Keratinocyte (primary cell): ENCODE measurements at regions not wholly inside any gene's neighbourhood (a gene's known extent, or its start where the extent isn't known, plus 50 kb on each side); places are given as distances from the start of the nearest gene placed in this dataset.

ENCODE experiments used
- DNase-seq: peaks from one replicate; pipeline ENCODE4 v3.0.0-alpha.2; 2011; ENCODE audit warnings: low read depth, missing footprints, low spot score
- FAIRE-seq: peaks from 2 replicates; lab custom pipeline; 2011; peaks lifted over from hg19 to GRCh38; lab: Jason Lieb, UNC
- H2AFZ ChIP-seq: 2 replicates; pipeline ENCODE4 v1.6.0; 2012; ENCODE audit warnings: low read length, control low read depth, inconsistent platforms; ENCODE audit not compliant: control insufficient read depth
- H3K27ac ChIP-seq: 2 replicates; pipeline ENCODE4 v1.5.1; 2011; ENCODE audit warnings: low read length; ENCODE audit not compliant: control insufficient read depth, insufficient read depth
- H3K27me3 ChIP-seq: 3 replicates; pipeline ENCODE4 v1.6.0; 2011; ENCODE audit warnings: low read length; ENCODE audit not compliant: control insufficient read depth, insufficient read depth; ENCODE audit errors: extremely low read depth
- H3K36me3 ChIP-seq, 2 experiments: 2 replicates in 1 of 2; 3 replicates in 1 of 2; pipeline ENCODE4 v1.5.1; 2011; ENCODE audit warnings: low read length in 2 of 2, mild to moderate bottlenecking in 1 of 2; ENCODE audit not compliant: control insufficient read depth in 2 of 2, insufficient read depth in 2 of 2; ENCODE audit errors: extremely low read depth in 1 of 2
- H3K4me1 ChIP-seq: 3 replicates; pipeline ENCODE4 v1.5.1; 2011; ENCODE audit warnings: low read length; ENCODE audit not compliant: control insufficient read depth, insufficient read depth; ENCODE audit errors: extremely low read depth
- H3K4me2 ChIP-seq: 3 replicates; pipeline ENCODE4 v1.6.0; 2011; ENCODE audit warnings: low read depth, low read length; ENCODE audit not compliant: control insufficient read depth, insufficient read depth; ENCODE audit errors: extremely low read depth
- H3K4me3 ChIP-seq, 3 experiments: fragments of 200-600 bp in 1 of 3; sonication (generic) in 1 of 3; 2 replicates in 2 of 3; 3 replicates in 1 of 3; pipeline ENCODE4 v1.5.1; 2011 to 2016; ENCODE audit warnings: low read length in 3 of 3, mild to moderate bottlenecking in 3 of 3, control low read depth in 2 of 3, inconsistent platforms in 1 of 3, low read depth in 1 of 3, mixed read lengths in 1 of 3, mixed run types in 1 of 3, moderate library complexity in 1 of 3; ENCODE audit not compliant: control insufficient read depth in 2 of 3, insufficient read depth in 2 of 3; ENCODE audit errors: extremely low read depth in 1 of 3
- H3K79me2 ChIP-seq: 2 replicates; pipeline ENCODE4 v1.6.0; 2012; ENCODE audit warnings: low read length; ENCODE audit not compliant: control insufficient read depth, insufficient read depth
- H3K9ac ChIP-seq: 3 replicates; pipeline ENCODE4 v1.6.0; 2011; ENCODE audit warnings: low read length; ENCODE audit not compliant: control insufficient read depth, insufficient read depth; ENCODE audit errors: extremely low read depth
- H3K9me1 ChIP-seq: 3 replicates; pipeline ENCODE4 v1.6.0; 2011; ENCODE audit warnings: low read length; ENCODE audit not compliant: control insufficient read depth, insufficient read depth; ENCODE audit errors: extremely low read depth
- H3K9me3 ChIP-seq: 2 replicates; pipeline ENCODE4 v1.5.1; 2012; ENCODE audit warnings: low read depth, low read length; ENCODE audit not compliant: control insufficient read depth
- H4K20me1 ChIP-seq: 3 replicates; pipeline ENCODE4 v1.6.0; 2011; ENCODE audit warnings: low read length; ENCODE audit not compliant: control insufficient read depth, insufficient read depth; ENCODE audit errors: extremely low read depth
- EZH2 ChIP-seq: IDR thresholded peaks from one replicate; pipeline ENCODE4 v1.6.1; 2012; ENCODE audit warnings: inconsistent platforms, mild to moderate bottlenecking, low read length, moderate library complexity
- dilution Hi-C: fragments of 300-500 bp; cut with MboI; formaldehyde crosslinking; loops from one replicate; pipeline ENCODE4 v1.7.0; 2020; ENCODE audit warnings: low sequenced_read_pairs; ENCODE audit not compliant: extremely low pct_ligation_motif_present
- TF ChIP-seq, protein P1 (sequence below), 3 experiments: IDR thresholded peaks in 1 of 3; conservative IDR thresholded peaks in 1 of 3; optimal IDR thresholded peaks in 1 of 3; 2 replicates in 2 of 3; 3 replicates in 1 of 3; pipeline versions ENCODE3 to v1.5.1; 2011; ENCODE audit warnings: low read length in 3 of 3, mild to moderate bottlenecking in 3 of 3, moderate library complexity in 2 of 3, control low read depth in 1 of 3, inconsistent platforms in 1 of 3; ENCODE audit not compliant: insufficient read depth in 2 of 3; ENCODE audit errors: extremely low read depth in 1 of 3

GRCh38 chr6:82015043-82015442 is 232.5 kb downstream of the IBTK start:
- peak; percentile 44 for FAIRE-seq
- Histone ChIP-seq H3K4me2 (no peak overlapping the region), H3K27ac (peak overlapping the region; percentile 39)

GRCh38 chr6:82013561-82014530 is 233.7 kb downstream of the IBTK start:
- Histone ChIP-seq H3K4me3 (no peak overlapping the region), H3K9me3 (no peaks in the 10 kb centered on the region), H3K9me1 (no peaks in the 10 kb centered on the region), H4K20me1 (no peaks in the 10 kb centered on the region), H3K4me2 (peak overlapping the region; percentile 42), H3K27me3 (no peaks in the 10 kb centered on the region), H3K36me3 (no peaks in the 10 kb centered on the region), H3K4me1 (peaks cover 34% of the 10 kb centered on the region), H2AFZ (peak overlapping the region; percentile 23), H3K27ac (peak overlapping the region; percentile 51), H3K79me2 (no peaks in the 10 kb centered on the region), H3K9ac (no peak overlapping the region)
- DNase-seq = no peak
- peak; percentile 92 for FAIRE-seq
- dilution Hi-C loops = no loop called here
- no peak for TF ChIP-seq EZH2

More at GRCh38 chr6:82015043-82015442, 232.5 kb downstream of the IBTK start:
- no peaks in the 10 kb centered on the region for H3K9me3 ChIP-seq
- H3K27me3 ChIP-seq = no peaks in the 10 kb centered on the region
- DNase-seq = no peak
- no peak overlapping the region for H3K4me3 ChIP-seq
- H3K36me3 ChIP-seq = no peaks in the 10 kb centered on the region
- peaks cover 34% of the 10 kb centered on the region for H3K4me1 ChIP-seq
- H3K9ac ChIP-seq = no peak overlapping the region
- H3K79me2 ChIP-seq = no peaks in the 10 kb centered on the region
- no peaks in the 10 kb centered on the region for H3K9me1 ChIP-seq
- dilution Hi-C loops = no loop called here
- H2AFZ ChIP-seq = no peak overlapping the region
- TF ChIP-seq, protein P1, sequence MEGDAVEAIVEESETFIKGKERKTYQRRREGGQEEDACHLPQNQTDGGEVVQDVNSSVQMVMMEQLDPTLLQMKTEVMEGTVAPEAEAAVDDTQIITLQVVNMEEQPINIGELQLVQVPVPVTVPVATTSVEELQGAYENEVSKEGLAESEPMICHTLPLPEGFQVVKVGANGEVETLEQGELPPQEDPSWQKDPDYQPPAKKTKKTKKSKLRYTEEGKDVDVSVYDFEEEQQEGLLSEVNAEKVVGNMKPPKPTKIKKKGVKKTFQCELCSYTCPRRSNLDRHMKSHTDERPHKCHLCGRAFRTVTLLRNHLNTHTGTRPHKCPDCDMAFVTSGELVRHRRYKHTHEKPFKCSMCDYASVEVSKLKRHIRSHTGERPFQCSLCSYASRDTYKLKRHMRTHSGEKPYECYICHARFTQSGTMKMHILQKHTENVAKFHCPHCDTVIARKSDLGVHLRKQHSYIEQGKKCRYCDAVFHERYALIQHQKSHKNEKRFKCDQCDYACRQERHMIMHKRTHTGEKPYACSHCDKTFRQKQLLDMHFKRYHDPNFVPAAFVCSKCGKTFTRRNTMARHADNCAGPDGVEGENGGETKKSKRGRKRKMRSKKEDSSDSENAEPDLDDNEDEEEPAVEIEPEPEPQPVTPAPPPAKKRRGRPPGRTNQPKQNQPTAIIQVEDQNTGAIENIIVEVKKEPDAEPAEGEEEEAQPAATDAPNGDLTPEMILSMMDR (optimal IDR thresholded peaks at IDR 0.05 in 1 of 3, IDR thresholded peaks at IDR 0.05 in 1 of 3, conservative IDR thresholded peaks at IDR 0.05 in 1 of 3; ENCODE audit: extremely low read depth in 1 of 3, insufficient read depth in 2 of 3, low read length in 3 of 3) = no peak
- no peak for TF ChIP-seq EZH2
- H4K20me1 ChIP-seq = no peaks in the 10 kb centered on the region
